Colonic mucosa (tissue), 4 donors: ENCODE measurements at regions not wholly inside any gene's neighbourhood (a gene's known extent, or its start where the extent isn't known, plus 50 kb on each side); places are given as distances from the start of the nearest gene placed in this dataset.

Source experiments
- DNase-seq: peaks from one replicate; pipeline ENCODE4 v3.0.0-alpha.2; 2020
- H3K27ac ChIP-seq: fragments of 200-600 bp; one replicate; pipeline ENCODE4 v1.8.0; 2021
- H3K27me3 ChIP-seq: fragments of 200-600 bp; one replicate; pipeline ENCODE4 v1.8.0; 2021
- H3K36me3 ChIP-seq: fragments of 200-600 bp; one replicate; pipeline ENCODE4 v1.8.0; 2021
- H3K4me1 ChIP-seq: fragments of 200-600 bp; one replicate; pipeline ENCODE4 v1.8.0; 2021; ENCODE audit warnings: mild to moderate bottlenecking
- H3K4me3 ChIP-seq: fragments of 200-600 bp; one replicate; pipeline ENCODE4 v1.8.0; 2021
- H3K9ac ChIP-seq, 2 donors: one replicate each; pipeline ENCODE4 v1.7.0; 2013; ENCODE audit warnings: control low read depth in 2 of 2, low read depth in 2 of 2, low read length in 2 of 2
- H3K9me3 ChIP-seq: fragments of 200-600 bp; one replicate; pipeline ENCODE4 v1.8.0; 2021
- intact Hi-C: fragments of 100-400 bp; cut with DNase I; formaldehyde crosslinking; loops from one replicate; pipeline ENCODE4 v1.14.1; 2022
- TF ChIP-seq, protein P1 (sequence below): fragments of 200-600 bp; IDR thresholded peaks from one replicate; pipeline ENCODE4 v1.8.0; 2022; ENCODE audit warnings: antibody characterized with exemption, mild to moderate bottlenecking
- donor health status: healthy.
- donor health status: DM: no; HTN: no; CAD: no.
- donor health status: DM: no; HTN: no; CAD: no.

DNA sequence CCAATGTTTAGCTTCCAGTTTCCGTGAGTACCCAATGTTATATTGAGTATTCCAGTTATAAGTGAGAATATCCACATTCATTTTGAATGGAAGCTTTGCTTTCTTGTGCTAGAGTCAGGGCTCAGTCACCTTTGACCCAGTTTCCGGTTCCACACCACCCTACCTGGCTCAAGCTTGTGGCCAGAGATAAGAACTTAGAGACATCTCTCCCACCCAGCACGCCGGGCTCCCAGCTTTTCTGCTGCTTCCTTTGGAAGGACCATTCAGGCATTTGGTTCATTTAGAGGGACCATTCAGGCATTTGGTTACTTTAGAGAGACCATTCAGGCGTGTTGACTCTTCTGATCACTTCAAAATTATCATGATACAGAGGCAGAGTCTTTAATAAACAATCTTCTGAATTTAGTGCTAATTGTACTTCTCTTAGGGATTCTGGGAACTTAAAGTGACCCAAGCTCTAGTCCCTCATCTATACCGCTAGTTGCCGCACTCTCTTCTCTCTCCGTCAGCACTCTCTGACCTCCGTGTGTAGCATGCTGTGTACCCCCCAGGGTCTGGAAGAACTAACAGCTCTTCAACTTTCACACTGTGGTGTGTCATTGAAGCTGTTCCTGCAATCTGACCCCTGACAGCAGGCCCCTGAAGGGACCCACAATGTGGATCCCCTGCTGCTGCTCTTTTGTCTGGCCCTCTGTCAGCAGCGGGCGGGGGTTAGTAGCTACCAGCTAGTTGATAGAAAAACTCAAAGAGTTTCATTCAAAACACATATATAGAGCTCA is 943.1 kb downstream of the ARAP2 start:
- no peaks in the 10 kb centered on the region for H3K27me3 ChIP-seq
- H3K36me3 ChIP-seq: no peaks in the 10 kb centered on the region
- intact Hi-C loops: no loop called here
- no peaks in the 10 kb centered on the region for H3K9me3 ChIP-seq
- H3K27ac ChIP-seq: no peak overlapping the region
- TF ChIP-seq, protein P1, sequence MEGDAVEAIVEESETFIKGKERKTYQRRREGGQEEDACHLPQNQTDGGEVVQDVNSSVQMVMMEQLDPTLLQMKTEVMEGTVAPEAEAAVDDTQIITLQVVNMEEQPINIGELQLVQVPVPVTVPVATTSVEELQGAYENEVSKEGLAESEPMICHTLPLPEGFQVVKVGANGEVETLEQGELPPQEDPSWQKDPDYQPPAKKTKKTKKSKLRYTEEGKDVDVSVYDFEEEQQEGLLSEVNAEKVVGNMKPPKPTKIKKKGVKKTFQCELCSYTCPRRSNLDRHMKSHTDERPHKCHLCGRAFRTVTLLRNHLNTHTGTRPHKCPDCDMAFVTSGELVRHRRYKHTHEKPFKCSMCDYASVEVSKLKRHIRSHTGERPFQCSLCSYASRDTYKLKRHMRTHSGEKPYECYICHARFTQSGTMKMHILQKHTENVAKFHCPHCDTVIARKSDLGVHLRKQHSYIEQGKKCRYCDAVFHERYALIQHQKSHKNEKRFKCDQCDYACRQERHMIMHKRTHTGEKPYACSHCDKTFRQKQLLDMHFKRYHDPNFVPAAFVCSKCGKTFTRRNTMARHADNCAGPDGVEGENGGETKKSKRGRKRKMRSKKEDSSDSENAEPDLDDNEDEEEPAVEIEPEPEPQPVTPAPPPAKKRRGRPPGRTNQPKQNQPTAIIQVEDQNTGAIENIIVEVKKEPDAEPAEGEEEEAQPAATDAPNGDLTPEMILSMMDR: no peak
- H3K4me1 ChIP-seq: no peaks in the 10 kb centered on the region
- no peak overlapping the region for H3K9ac ChIP-seq
- DNase-seq: no peak
- no peak overlapping the region for H3K4me3 ChIP-seq

DNA sequence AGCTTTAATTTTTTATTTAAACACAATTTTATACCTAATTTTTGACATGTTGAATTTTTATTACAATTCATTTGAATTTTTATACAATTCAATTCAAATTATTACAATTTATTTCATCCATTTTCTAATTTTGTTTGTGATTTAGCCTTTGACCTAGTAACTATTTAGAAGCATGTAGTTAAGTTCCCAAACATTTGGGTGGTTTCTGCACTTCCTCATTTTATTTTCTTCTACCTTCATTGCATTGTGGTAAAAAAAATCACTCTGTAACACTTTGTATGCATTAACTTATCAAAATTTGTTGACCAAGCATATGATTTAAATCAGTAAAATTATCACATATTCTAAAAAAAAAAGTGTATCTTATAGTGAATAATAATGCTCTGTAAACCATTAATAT is 928.9 kb downstream of the ARAP2 start:
- TF ChIP-seq, protein P1: no peak
- Histone ChIP-seq H3K9ac (no peak overlapping the region), H3K27me3 (no peaks in the 10 kb centered on the region), H3K27ac (no peak overlapping the region), H3K9me3 (no peaks in the 10 kb centered on the region), H3K36me3 (no peaks in the 10 kb centered on the region), H3K4me1 (no peaks in the 10 kb centered on the region), H3K4me3 (no peak overlapping the region)
- intact Hi-C loops: no loop called here
- DNase-seq: no peak

DNA sequence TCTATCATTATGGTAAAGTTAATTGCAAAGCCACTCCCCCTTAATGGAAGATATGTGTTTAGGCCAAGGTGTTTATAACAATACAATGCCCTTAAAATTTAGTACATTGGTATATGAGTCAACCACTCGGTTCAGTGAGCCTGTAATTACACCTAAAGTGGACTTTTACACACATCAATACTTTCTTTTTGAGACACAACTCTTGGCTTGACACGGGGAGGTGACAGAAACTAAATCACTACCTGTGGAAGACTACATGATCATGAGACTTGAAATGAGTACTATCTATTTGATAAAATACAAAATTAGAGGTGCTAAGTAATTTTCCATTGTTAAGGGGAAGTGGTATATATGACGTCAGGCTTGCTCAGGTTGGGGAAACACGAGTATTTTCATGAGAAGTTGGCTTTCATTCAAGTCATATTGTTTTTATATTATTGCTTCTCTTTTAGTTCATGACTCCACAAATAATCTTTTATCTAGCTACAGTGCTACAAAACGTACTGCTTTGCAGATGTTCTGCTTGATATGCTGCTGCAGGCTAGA is 918.3 kb downstream of the ARAP2 start:
- no peaks in the 10 kb centered on the region for H3K4me1 ChIP-seq
- no peak overlapping the region for H3K27ac ChIP-seq
- no peaks in the 10 kb centered on the region for H3K27me3 ChIP-seq
- DNase-seq: no peak
- no peak overlapping the region for H3K4me3 ChIP-seq
- intact Hi-C loops: no loop called here
- no peak overlapping the region for H3K9ac ChIP-seq
- TF ChIP-seq, protein P1: no peak
- H3K36me3 ChIP-seq: no peaks in the 10 kb centered on the region
- no peaks in the 10 kb centered on the region for H3K9me3 ChIP-seq

DNA sequence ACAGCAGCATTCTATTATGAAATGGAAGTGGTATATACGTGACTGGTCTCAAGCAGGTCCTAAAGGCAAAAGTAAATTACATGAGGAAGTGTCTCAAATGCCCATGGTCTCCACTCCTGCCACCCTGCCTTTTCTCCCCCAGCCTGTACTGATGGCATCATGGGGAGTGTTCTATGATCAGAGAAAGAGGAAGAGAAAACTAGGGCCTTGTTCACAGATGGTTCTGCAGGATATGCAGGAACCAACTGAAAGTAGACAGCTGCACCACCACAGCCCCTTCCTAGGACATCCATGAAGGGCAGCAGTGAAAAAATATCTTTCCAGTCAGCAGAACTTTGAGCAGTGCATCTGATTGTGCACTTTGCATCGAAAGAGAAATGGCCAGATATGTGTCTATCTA is 901.5 kb downstream of the ARAP2 start:
- no peak overlapping the region for H3K9ac ChIP-seq
- H3K4me1 ChIP-seq: no peaks in the 10 kb centered on the region
- H3K27ac ChIP-seq: no peak overlapping the region
- intact Hi-C loops: no loop called here
- H3K36me3 ChIP-seq: no peaks in the 10 kb centered on the region
- no peaks in the 10 kb centered on the region for H3K9me3 ChIP-seq
- TF ChIP-seq, protein P1: no peak
- no peaks in the 10 kb centered on the region for H3K27me3 ChIP-seq
- DNase-seq: no peak
- H3K4me3 ChIP-seq: no peak overlapping the region

DNA sequence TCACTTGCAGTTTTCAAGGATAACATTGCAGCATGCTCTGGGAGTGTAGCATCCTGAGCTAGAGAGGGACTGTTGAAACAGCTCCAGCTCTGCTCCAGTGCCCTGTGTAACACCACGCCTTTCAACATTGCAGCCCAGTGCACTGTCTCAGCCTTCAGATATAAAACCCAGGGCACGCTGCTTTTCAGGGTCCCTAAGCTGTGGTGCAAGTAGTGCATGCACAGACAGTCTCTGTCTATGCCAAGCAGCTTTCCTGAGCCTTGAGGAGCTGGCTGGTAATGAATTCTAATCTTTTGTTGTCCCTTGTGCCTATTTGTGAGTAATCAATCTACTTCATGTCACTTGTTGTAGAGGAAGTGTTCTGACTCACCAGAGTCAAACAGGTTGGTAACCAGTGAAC is 897.0 kb downstream of the ARAP2 start:
- H3K4me1 ChIP-seq: no peaks in the 10 kb centered on the region
- intact Hi-C loops: no loop called here
- TF ChIP-seq, protein P1: no peak
- no peaks in the 10 kb centered on the region for H3K36me3 ChIP-seq
- no peak overlapping the region for H3K9ac ChIP-seq
- H3K27ac ChIP-seq: no peak overlapping the region
- no peak overlapping the region for H3K4me3 ChIP-seq
- no peak for DNase-seq
- H3K9me3 ChIP-seq: no peaks in the 10 kb centered on the region
- no peaks in the 10 kb centered on the region for H3K27me3 ChIP-seq
